GM19438 (cell line): ENCODE measurements at regions not wholly inside any gene's neighbourhood (a gene's known extent, or its start where the extent isn't known, plus 50 kb on each side); places are given as distances from the start of the nearest gene placed in this dataset.

Source experiments
- ATAC-seq: cut with Tn5 transposase; IDR thresholded peaks from one replicate; pipeline ENCODE4 v1.9.1; 2021; ENCODE audit warnings: low read depth; ENCODE audit not compliant: unreplicated experiment

GRCh38 chr2:12105180-12105579 lies 358.7 kb downstream of the LPIN1 start:
- no peak for ATAC-seq

DNA sequence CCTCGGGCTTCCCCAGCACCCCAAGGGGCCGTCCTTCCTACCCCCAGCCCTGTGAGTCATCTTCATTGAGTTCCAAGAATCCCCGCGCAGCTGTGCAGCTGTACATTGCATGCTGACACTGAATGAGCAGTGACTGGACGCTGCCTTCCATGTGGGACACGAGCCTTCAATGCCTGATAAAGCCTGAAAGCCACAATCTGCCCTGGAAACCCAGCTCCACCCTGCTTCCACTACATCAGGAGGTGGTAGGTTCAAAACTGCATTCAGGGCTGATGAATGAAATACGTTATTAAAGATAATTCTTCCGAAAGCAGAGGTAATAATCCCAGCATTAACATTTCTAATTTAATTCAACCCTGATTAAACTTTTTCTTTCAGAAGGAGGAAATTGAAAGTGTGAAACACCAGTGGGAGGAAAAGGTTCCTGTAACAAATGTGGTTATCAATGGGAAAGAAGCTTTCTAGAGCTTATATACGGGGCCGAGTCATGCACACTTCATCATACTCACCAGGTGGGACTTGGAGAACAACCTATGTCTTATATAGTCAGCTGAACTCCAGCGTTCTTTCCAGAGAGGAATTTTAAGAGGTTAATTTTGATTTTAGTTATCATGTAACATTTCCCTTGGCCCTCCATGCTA lies 360.1 kb downstream of the LPIN1 start:
- ATAC-seq = no peak

- ATAC-seq = no peak
These were observed 360.9 kb downstream of the LPIN1 start for GRCh38 chr2:12107321-12107720.

DNA sequence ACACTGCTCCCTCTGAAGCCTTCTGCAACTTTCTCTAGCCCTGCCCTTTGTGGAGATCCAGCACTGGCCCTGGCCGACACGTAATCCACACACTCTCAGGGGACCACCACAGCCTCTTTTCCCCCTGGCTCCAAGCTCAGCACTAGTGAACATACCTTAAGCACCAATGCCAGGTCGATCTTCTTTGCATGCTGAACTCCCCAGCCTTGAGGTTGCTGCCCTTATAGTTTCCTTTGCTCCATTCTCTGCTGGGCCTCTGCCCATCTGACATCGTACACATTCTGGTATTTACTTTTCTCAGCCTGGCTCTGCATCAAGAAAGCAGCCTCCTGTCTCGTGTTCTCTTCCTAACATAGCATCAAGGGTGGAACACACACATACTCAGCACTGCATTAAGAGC lies 361.5 kb downstream of the LPIN1 start:
- no peak for ATAC-seq

GRCh38 chr2:12109363-12110017 lies 363.1 kb downstream of the LPIN1 start:
- no peak for ATAC-seq

DNA sequence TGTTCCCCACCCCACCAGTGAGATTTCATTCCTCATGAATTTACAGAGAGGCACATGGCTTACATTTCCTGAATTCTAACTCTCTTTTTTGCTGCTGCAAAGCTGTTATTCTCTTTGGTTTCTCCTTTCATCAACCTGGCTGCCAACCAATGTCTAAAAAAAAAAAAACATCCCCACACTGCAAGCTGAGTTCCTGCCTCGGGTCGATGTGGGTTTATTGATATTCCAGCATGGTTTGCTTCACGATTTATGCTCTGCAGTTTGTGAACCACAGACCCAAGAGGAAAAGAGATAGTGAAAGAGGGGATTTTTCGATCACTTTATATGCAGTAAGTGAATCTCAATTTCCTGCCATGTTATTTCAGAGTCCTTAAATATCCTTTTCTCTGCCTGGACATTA lies 363.6 kb downstream of the LPIN1 start:
- ATAC-seq = no peak

DNA sequence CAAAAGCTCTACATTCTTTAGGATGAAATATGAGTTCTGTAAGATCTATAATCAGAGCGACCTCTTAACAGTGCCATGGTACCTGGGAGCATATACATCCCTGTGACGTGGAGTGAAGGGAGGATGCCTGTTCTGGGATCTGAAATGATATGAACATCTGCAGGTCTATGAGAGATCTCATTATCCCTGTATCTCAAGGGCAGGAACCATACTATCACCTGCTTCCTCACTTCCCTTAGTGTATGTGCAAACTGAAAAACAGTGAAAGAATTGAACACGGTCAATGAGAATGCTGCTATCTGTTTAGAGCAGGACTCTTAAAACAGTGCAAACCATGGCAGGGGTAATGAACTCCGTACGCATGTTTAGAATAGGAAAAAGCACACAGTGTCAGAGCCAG lies 364.0 kb downstream of the LPIN1 start:
- no peak for ATAC-seq

- no peak for ATAC-seq
These were observed 367.0 kb downstream of the LPIN1 start for GRCh38 chr2:12113412-12113811.

GRCh38 chr2:12114816-12115215 lies 368.4 kb downstream of the LPIN1 start:
- no peak for ATAC-seq

DNA sequence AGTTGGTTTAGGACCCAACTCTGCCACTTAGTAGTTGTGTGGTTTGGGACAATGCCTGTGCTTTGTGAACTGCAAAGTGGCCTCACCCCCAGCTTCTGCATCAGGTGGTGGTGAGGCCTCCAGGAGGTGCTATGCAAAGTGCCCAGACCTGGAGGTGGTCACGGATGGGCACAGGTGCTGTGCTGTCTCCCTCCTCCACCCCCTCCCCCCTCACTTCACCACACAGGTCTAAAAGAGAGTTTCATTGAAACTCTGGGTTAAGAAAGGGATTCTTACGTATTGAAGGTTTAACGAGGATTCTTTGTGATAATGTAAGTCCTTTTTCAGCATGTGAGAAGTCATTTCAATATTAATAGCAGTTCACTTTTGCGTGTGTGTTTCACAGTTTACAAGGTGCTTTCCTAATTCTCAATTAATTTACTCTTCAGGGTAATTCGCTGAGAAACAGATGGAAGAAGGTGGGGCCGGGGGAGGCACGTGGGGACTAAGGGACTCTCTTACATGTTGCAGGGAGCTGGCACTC lies 369.9 kb downstream of the LPIN1 start:
- ATAC-seq = no peak

GRCh38 chr2:12119841-12120240 lies 373.4 kb downstream of the LPIN1 start:
- ATAC-seq = no peak

GRCh38 chr2:12120281-12121150 lies 374.1 kb downstream of the LPIN1 start:
- no peak for ATAC-seq

DNA sequence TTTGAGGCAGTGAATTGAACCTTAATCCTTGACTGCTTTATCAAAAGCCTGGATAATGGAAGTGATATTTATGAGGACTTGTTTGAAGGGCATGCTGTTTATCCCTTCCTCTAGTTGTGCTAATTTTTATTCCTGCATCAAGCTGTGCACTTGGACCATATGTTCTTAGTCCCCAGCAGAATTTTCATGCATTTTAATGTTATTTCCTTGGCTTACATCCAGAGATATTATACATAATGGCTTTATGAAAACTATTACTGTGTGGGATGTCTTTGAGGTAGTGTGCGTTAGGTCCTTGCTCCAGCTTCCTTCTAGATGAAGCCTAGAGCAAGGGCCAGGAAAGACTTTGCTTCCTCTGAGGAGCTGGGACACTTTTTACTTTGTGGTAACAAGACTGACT lies 378.4 kb downstream of the LPIN1 start:
- no peak for ATAC-seq

GRCh38 chr2:12126318-12126717 lies 379.9 kb downstream of the LPIN1 start:
- ATAC-seq = no peak

DNA sequence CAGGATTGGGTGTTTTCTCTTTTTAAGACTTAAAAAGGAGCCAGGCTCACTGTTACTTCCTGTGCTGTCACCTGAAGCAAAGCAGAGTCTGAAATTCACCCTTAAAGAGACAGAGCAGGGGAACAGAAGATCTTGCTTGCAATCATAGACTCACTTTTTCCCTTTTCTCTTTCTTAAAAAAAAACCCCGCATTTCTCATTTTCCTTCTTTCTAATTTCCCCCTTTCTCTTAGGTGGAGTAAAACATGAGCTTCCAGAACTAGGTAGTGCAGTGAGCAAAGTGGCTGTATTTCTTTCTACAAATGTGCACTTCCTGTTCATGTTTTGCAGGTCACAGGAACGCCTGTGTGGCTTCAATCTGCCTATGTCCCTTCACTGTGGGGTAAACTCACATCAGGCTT lies 381.2 kb downstream of the LPIN1 start:
- peak; percentile 59 for ATAC-seq

- no peak for ATAC-seq
These were observed 385.5 kb downstream of the LPIN1 start for GRCh38 chr2:12131975-12132374.

DNA sequence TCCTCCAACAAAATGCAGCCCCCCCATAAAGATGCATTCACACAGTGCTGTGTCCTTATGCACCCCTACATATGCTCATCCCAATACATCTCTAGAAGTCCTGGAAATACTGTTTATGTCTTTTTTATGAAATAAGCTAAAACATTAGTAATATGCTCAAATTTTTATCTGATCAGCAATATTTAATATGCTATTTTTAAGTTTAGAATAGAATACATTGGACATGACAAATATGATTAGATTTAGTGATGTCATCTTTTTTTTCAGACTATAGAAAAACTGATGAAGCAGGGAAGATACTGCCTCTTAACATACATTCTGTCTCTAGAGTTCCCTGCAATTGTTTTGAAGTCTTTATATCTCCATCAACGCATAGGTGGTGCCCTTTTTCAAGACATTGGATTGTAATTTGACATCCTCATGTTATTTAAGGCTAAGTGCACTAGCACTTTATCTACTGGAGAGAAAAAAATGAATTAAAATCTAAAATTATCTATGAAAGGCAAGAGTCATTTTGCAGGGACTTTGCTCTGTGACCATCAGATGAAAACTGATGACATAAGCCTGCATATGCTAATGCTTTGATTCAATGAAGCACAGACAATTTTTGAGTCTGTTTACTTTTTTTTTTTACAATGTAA lies 395.3 kb downstream of the LPIN1 start:
- no peak for ATAC-seq

- no peak for ATAC-seq
These were observed 405.3 kb downstream of the LPIN1 start for GRCh38 chr2:12151716-12152115.

GRCh38 chr2:12152888-12153287 lies 406.5 kb downstream of the LPIN1 start:
- ATAC-seq = no peak

DNA sequence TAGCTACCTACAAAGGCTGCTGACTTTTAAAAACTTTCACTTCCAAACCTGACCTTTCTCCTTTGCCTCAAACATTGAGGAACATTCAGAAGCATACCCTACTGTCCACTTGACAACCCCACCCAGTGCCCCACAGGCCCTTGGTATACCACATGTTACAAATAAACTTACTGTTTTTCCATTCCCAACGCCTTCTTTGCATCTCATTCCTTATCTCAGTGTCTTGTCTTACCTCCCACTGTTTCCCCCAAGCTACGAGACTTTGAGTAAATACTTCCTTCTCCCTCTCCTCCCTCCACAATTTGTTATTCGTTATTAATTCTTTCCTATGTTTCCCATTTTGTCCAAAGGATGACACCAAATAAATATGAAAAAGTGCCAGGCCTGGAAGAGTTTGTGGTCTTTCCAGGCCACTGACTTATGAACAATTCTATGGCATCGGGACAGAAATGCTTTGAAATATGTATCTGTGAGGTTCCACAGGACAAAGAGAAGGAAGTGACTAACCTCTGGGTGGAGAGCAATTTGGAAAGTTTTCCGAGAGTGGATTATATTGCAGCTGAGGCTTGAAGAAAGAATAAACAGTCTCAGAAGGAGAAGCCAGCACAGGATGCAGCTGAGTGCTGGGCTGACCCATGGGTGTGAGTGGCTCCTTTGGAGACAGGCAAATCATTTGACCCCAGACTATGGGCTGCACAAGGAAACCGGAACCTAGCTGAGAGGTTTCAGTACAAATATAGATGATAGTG lies 409.0 kb downstream of the LPIN1 start:
- ATAC-seq = peak; percentile 62
